ENCODE measurements at regions not wholly inside any gene's neighbourhood (a gene's known extent, or its start where the extent isn't known, plus 50 kb on each side); places are given as distances from the start of the nearest gene placed in this dataset.

GRCh38 chr9:15111071-15111470 is 195.9 kb downstream of the TTC39B start:
- CTCF ChIA-PET, result no interaction called here
- no peak overlapping the region for H3K9ac ChIP-seq (ENCODE audit: low read length)
- no peaks in the 10 kb centered on the region for H3K4me1 ChIP-seq (ENCODE audit: control insufficient read depth in 1 of 2, insufficient read depth in 2 of 2, low read length in 2 of 2)
- RAD21 ChIA-PET (ENCODE audit: low non-redundant PET in 1 of 2, low total read pairs in 2 of 2, uncharacterized antibody in 2 of 2, unreplicated experiment in 2 of 2), result no interaction called here
- no peak overlapping the region for H3K27ac ChIP-seq (ENCODE audit: low read depth, low read length)
- H3K9me2 ChIP-seq (ENCODE audit: insufficient read depth), result no peaks in the 10 kb centered on the region
- no peak for DNase-seq (ENCODE audit: low read depth, low spot score)
- H3K36me3 ChIP-seq (ENCODE audit: control insufficient read depth in 1 of 2, insufficient read depth in 2 of 2, low read length in 2 of 2), result no peaks in the 10 kb centered on the region
- POLR2A ChIA-PET, result no interaction called here
- H3K79me2 ChIP-seq (ENCODE audit: insufficient read depth, low read length), result no peaks in the 10 kb centered on the region
- peaks cover 10% of the 10 kb centered on the region for H3K27me3 ChIP-seq (ENCODE audit: insufficient read depth, low read length)
- no peak for ATAC-seq
- intact Hi-C loops (cut with micrococcal nuclease), result no loop called here
- no peak overlapping the region for H3K4me3 ChIP-seq (replicated peaks in 1 of 2; ENCODE audit: low read depth in 1 of 2, low read length in 2 of 2)
- no peak overlapping the region for H3K4me2 ChIP-seq (ENCODE audit: low read length)
- H4K20me1 ChIP-seq (ENCODE audit: insufficient read depth), result no peaks in the 10 kb centered on the region
- H2AFZ ChIP-seq (ENCODE audit: low read depth, low read length, poor library complexity, severe bottlenecking), result no peak overlapping the region
- BruUV-seq (replicated peaks), result no TSS peak
- no peak for TF ChIP-seq FOSL1 (IDR thresholded peaks at IDR 0.05; ENCODE audit: low read depth)
- no peak for TF ChIP-seq CTCF (IDR thresholded peaks at IDR 0.05 in 2 of 3, conservative IDR thresholded peaks at IDR 0.05 in 1 of 3; ENCODE audit: borderline replicate concordance in 1 of 3, insufficient read depth in 1 of 3, low read depth in 2 of 3, low read length in 2 of 3)
- TF ChIP-seq ELF1 (IDR thresholded peaks at IDR 0.05; ENCODE audit: borderline replicate concordance, low read depth), result no peak
- TF ChIP-seq CEBPB (IDR thresholded peaks at IDR 0.05; ENCODE audit: low read depth), result no peak
- TF ChIP-seq ZBTB33 (IDR thresholded peaks at IDR 0.05; ENCODE audit: extremely low read depth, insufficient replicate concordance, low read length), result no peak
- no peak for TF ChIP-seq ZNF274 (IDR thresholded peaks at IDR 0.05; ENCODE audit: low read depth, low read length)
- TF ChIP-seq EGR1 (IDR thresholded peaks at IDR 0.05; ENCODE audit: low read depth), result no peak
- TF ChIP-seq TCF7L2 (IDR thresholded peaks at IDR 0.05; ENCODE audit: borderline replicate concordance, extremely low read depth, insufficient read depth, insufficient read length), result no peak
- no peak for TF ChIP-seq POLR2AphosphoS5 (IDR thresholded peaks at IDR 0.05; ENCODE audit: low read depth, low read length)
- no peak for TF ChIP-seq POLR2A (IDR thresholded peaks at IDR 0.05; ENCODE audit: borderline replicate concordance, extremely low read depth, insufficient read depth, insufficient read length)
- no peak for TF ChIP-seq RAD21 (IDR thresholded peaks at IDR 0.05; ENCODE audit: low read depth)
- no peak for TF ChIP-seq REST (IDR thresholded peaks at IDR 0.05; ENCODE audit: low read depth)
- TF ChIP-seq EZH2 (IDR thresholded peaks at IDR 0.05), result no peak
- no peak for TF ChIP-seq MAX (IDR thresholded peaks at IDR 0.05)
- no peak for TF ChIP-seq SP1 (IDR thresholded peaks at IDR 0.05; ENCODE audit: low read depth)
- no peak for TF ChIP-seq CBX3 (IDR thresholded peaks at IDR 0.05; ENCODE audit: low read depth)
- peaks cover 0 to 5% of the 10 kb centered on the region in 2 experiments; a peak in 1 of 4 replicates for H3K9me3 ChIP-seq (ENCODE audit: control insufficient read depth in 1 of 2, insufficient read depth in 1 of 2, low read depth in 1 of 2, low read length in 2 of 2)

Data from HCT116 (cell line).